ENCODE measurements at regions not wholly inside any gene's neighbourhood (a gene's known extent, or its start where the extent isn't known, plus 50 kb on each side); places are given as distances from the start of the nearest gene placed in this dataset.

DNA sequence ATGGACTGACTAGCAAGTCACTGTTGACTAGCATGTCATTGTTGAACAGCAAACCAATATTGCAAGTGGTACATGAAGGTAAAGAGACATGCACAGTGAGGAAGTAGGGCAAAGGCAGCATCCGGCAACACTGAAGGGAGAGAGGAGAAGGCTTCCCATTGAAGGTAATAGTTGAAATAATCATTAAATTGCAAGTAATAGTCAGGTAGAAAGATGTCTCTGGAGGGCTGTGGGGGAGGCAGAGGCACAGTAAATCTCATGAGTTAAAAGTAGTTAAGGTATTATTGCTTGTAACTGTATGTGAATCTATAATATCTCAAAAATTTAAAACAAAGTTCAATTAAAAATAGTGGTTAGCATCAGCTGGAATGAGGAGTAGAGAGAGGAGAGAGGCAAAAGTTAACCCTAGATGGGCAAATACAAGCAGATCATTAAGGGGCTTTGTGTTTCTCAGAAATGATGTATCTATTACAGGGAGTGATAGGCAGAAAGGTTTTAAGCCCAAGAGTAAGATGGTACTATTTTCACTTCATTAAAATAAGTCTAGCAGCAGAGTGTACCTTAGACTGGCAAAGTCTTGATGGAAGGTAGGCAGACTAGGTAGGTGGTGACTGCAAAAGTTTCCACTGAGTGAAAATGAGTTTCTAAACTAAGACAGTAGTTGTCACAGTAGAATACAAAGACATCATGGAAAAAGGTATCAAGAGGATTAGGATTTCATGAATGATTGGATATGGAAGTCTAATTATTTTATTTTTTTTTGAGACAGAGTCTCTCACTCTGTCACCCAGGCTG lies 776.6 kb downstream of the RAB28 start:
- Histone ChIP-seq H3F3A (replicated peaks; ENCODE audit: insufficient read depth) (no peaks in the 10 kb centered on the region), H3K36me3 (replicated peaks in 1 of 2; ENCODE audit: control insufficient read depth in 1 of 2, insufficient read depth in 2 of 2, low read length in 1 of 2) (no peaks in the 10 kb centered on the region), H3K9ac (no peak overlapping the region), H3K9me3 (no peaks in the 10 kb centered on the region), H3K4me2 (no peak overlapping the region), H3K79me2 (ENCODE audit: insufficient read depth) (no peaks in the 10 kb centered on the region), H3K27ac (ENCODE audit: low read depth in 2 of 2, low read length in 1 of 2) (no peak overlapping the region), H3K9me2 (no peaks in the 10 kb centered on the region), H3K4me3 (ENCODE audit: low read depth in 2 of 2, low read length in 1 of 2) (no peak overlapping the region), H4K20me1 (ENCODE audit: insufficient read depth) (no peaks in the 10 kb centered on the region), H2AFZ (ENCODE audit: low read depth) (no peak overlapping the region), H3K4me1 (ENCODE audit: control insufficient read depth in 1 of 2, insufficient read depth in 2 of 2, low read depth in 1 of 2, low read length in 1 of 2) (no peaks in the 10 kb centered on the region), H3K27me3 (ENCODE audit: insufficient read depth) (no peaks in the 10 kb centered on the region)
- DNase-seq: no peak
- ChIA-PET CTCF (no interaction called here), POLR2A (no interaction called here)
- 0% methylated on average over 1 of the region's 1 CpG for WGBS (ENCODE audit: low lambda C conversion rate)
- TF ChIP-seq NFIC (IDR thresholded peaks at IDR 0.05; ENCODE audit: borderline replicate concordance): no peak

DNA sequence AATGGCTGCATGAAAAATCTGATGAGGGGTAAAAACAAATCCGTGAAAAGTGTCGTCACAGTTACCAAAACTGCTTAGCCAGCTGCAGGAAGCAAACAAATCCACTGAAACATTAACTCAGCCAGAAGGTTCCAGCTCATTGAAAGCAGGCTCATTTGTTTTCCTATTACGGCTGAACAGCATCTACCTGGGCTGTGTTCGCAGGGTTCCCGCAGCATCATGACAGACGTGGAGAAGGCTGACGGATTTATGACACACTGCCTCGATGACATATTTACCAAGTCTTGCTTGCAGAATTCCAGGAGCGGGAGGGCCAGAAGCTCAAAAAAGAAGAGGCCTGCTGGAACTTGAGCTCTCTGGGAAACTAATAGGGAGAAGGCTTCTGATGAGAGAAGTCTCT lies 781.1 kb downstream of the RAB28 start:
- H4K20me1 ChIP-seq (ENCODE audit: insufficient read depth): no peaks in the 10 kb centered on the region
- H3K27ac ChIP-seq (ENCODE audit: low read depth in 2 of 2, low read length in 1 of 2): no peak overlapping the region
- no peak for DNase-seq
- H3K27me3 ChIP-seq (ENCODE audit: insufficient read depth): no peaks in the 10 kb centered on the region
- H3K9me2 ChIP-seq: no peaks in the 10 kb centered on the region
- H3F3A ChIP-seq (replicated peaks; ENCODE audit: insufficient read depth): no peaks in the 10 kb centered on the region
- H3K4me3 ChIP-seq (ENCODE audit: low read depth in 2 of 2, low read length in 1 of 2): no peak overlapping the region
- no peaks in the 10 kb centered on the region for H3K4me1 ChIP-seq (ENCODE audit: control insufficient read depth in 1 of 2, insufficient read depth in 2 of 2, low read depth in 1 of 2, low read length in 1 of 2)
- TF ChIP-seq GABPA (IDR thresholded peaks at IDR 0.05; ENCODE audit: low read depth): no peak
- TF ChIP-seq TEAD4 (IDR thresholded peaks at IDR 0.05; ENCODE audit: borderline replicate concordance, insufficient read depth): no peak
- H3K4me2 ChIP-seq: no peak overlapping the region
- ChIA-PET CTCF (no interaction called here), POLR2A (no interaction called here)
- H3K9ac ChIP-seq: no peak overlapping the region
- no peaks in the 10 kb centered on the region for H3K79me2 ChIP-seq (ENCODE audit: insufficient read depth)
- 7% methylated on average over 9 of the region's 9 CpGs for WGBS (ENCODE audit: low lambda C conversion rate)
- H3K9me3 ChIP-seq: no peaks in the 10 kb centered on the region
- H3K36me3 ChIP-seq (replicated peaks in 1 of 2; ENCODE audit: control insufficient read depth in 1 of 2, insufficient read depth in 2 of 2, low read length in 1 of 2): no peaks in the 10 kb centered on the region
- H2AFZ ChIP-seq (ENCODE audit: low read depth): no peak overlapping the region

- Histone ChIP-seq H3F3A (replicated peaks; ENCODE audit: insufficient read depth) (no peaks in the 10 kb centered on the region), H2AFZ (ENCODE audit: low read depth) (no peak overlapping the region), H3K4me1 (ENCODE audit: control insufficient read depth in 1 of 2, insufficient read depth in 2 of 2, low read depth in 1 of 2, low read length in 1 of 2) (no peaks in the 10 kb centered on the region), H3K27ac (ENCODE audit: low read depth in 2 of 2, low read length in 1 of 2) (no peak overlapping the region), H4K20me1 (ENCODE audit: insufficient read depth) (no peaks in the 10 kb centered on the region), H3K36me3 (replicated peaks in 1 of 2; ENCODE audit: control insufficient read depth in 1 of 2, insufficient read depth in 2 of 2, low read length in 1 of 2) (no peaks in the 10 kb centered on the region), H3K9me3 (no peaks in the 10 kb centered on the region), H3K79me2 (ENCODE audit: insufficient read depth) (no peaks in the 10 kb centered on the region), H3K9me2 (no peaks in the 10 kb centered on the region), H3K9ac (no peak overlapping the region), H3K4me3 (ENCODE audit: low read depth in 2 of 2, low read length in 1 of 2) (no peak overlapping the region), H3K27me3 (ENCODE audit: insufficient read depth) (no peaks in the 10 kb centered on the region), H3K4me2 (no peak overlapping the region)
- ChIA-PET CTCF (interaction anchor here (0.9 to 1.7 kb wide), 2 partner anchors 15 to 28 kb away, joined by 3 read pairs; no protein-coding TSS in a partner anchor), POLR2A (no interaction called here)
- WGBS (ENCODE audit: low lambda C conversion rate): 0% methylated on average over 1 of the region's 1 CpG
- TF ChIP-seq NFIC (IDR thresholded peaks at IDR 0.05; ENCODE audit: borderline replicate concordance) (no peak), TCF12 (IDR thresholded peaks at IDR 0.05) (no peak)
- TF ChIP-seq, protein P1, sequence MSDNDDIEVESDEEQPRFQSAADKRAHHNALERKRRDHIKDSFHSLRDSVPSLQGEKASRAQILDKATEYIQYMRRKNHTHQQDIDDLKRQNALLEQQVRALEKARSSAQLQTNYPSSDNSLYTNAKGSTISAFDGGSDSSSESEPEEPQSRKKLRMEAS (IDR thresholded peaks at IDR 0.05; ENCODE audit: low read depth): no peak
- no peak for DNase-seq
Measured at GRCh38 chr4:12701384-12701783, 782.8 kb downstream of the RAB28 start.

- POLR2A ChIA-PET: no interaction called here
- WGBS (ENCODE audit: low lambda C conversion rate): 5% methylated on average over 2 of the region's 2 CpGs
- no peak overlapping the region for H3K4me2 ChIP-seq
- TF ChIP-seq, protein P2, sequence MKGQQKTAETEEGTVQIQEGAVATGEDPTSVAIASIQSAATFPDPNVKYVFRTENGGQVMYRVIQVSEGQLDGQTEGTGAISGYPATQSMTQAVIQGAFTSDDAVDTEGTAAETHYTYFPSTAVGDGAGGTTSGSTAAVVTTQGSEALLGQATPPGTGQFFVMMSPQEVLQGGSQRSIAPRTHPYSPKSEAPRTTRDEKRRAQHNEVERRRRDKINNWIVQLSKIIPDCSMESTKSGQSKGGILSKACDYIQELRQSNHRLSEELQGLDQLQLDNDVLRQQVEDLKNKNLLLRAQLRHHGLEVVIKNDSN (IDR thresholded peaks at IDR 0.05; ENCODE audit: borderline replicate concordance, low read depth): no peak
- TF ChIP-seq, protein P3, sequence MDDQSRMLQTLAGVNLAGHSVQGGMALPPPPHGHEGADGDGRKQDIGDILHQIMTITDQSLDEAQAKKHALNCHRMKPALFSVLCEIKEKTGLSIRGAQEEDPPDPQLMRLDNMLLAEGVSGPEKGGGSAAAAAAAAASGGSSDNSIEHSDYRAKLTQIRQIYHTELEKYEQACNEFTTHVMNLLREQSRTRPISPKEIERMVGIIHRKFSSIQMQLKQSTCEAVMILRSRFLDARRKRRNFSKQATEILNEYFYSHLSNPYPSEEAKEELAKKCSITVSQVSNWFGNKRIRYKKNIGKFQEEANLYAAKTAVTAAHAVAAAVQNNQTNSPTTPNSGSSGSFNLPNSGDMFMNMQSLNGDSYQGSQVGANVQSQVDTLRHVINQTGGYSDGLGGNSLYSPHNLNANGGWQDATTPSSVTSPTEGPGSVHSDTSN (IDR thresholded peaks at IDR 0.05): no peak
- TF ChIP-seq SIN3A (IDR thresholded peaks at IDR 0.05; ENCODE audit: borderline replicate concordance, low read depth, low read length) (no peak), TAF1 (IDR thresholded peaks at IDR 0.05; ENCODE audit: borderline replicate concordance, low read depth, low read length) (no peak), RAD21 (IDR thresholded peaks at IDR 0.05; ENCODE audit: low read length) (no peak), NFIC (IDR thresholded peaks at IDR 0.05; ENCODE audit: borderline replicate concordance) (no peak), RFX5 (IDR thresholded peaks at IDR 0.05; ENCODE audit: low read length) (no peak), TEAD4 (IDR thresholded peaks at IDR 0.05; ENCODE audit: borderline replicate concordance, insufficient read depth) (no peak), FOXM1 (IDR thresholded peaks at IDR 0.05; ENCODE audit: low read depth) (no peak), MXI1 (IDR thresholded peaks at IDR 0.05; ENCODE audit: low read depth, low read length) (no peak), RCOR1 (IDR thresholded peaks at IDR 0.05; ENCODE audit: low read length) (no peak), GABPA (IDR thresholded peaks at IDR 0.05; ENCODE audit: low read depth) (no peak)
- TF ChIP-seq, protein P1 (IDR thresholded peaks at IDR 0.05; ENCODE audit: low read depth): no peak
Measured at GRCh38 chr4:12697970-12698369, 786.2 kb downstream of the RAB28 start.

More at GRCh38 chr4:12697970-12698369, 786.2 kb downstream of the RAB28 start:
- H3K9me3 ChIP-seq: no peaks in the 10 kb centered on the region
- DNase-seq: no peak
- no peaks in the 10 kb centered on the region for H3F3A ChIP-seq (replicated peaks; ENCODE audit: insufficient read depth)
- H3K9ac ChIP-seq: no peak overlapping the region
- H2AFZ ChIP-seq (ENCODE audit: low read depth): no peak overlapping the region
- H3K9me2 ChIP-seq: no peaks in the 10 kb centered on the region
- H3K27me3 ChIP-seq (ENCODE audit: insufficient read depth): no peaks in the 10 kb centered on the region
- CTCF ChIA-PET: interaction anchor here (1.0 kb wide), 1 partner anchor 25 kb away, joined by 3 read pairs; no protein-coding TSS in a partner anchor
- no peaks in the 10 kb centered on the region for H3K4me1 ChIP-seq (ENCODE audit: control insufficient read depth in 1 of 2, insufficient read depth in 2 of 2, low read depth in 1 of 2, low read length in 1 of 2)
- no peaks in the 10 kb centered on the region for H4K20me1 ChIP-seq (ENCODE audit: insufficient read depth)
- H3K4me3 ChIP-seq (ENCODE audit: low read depth in 2 of 2, low read length in 1 of 2): no peak overlapping the region
- H3K27ac ChIP-seq (ENCODE audit: low read depth in 2 of 2, low read length in 1 of 2): no peak overlapping the region
- H3K79me2 ChIP-seq (ENCODE audit: insufficient read depth): no peaks in the 10 kb centered on the region
- H3K36me3 ChIP-seq (replicated peaks in 1 of 2; ENCODE audit: control insufficient read depth in 1 of 2, insufficient read depth in 2 of 2, low read length in 1 of 2): no peaks in the 10 kb centered on the region
